K562 (cell line): ENCODE measurements at regions not wholly inside any gene's neighbourhood (a gene's known extent, or its start where the extent isn't known, plus 50 kb on each side); places are given as distances from the start of the nearest gene placed in this dataset.

Source experiments
- LEF1 ChIP-seq: fragments of 450-650 bp; IDR thresholded peaks from 2 replicates; pipeline ENCODE4 v1.6.1; 2016; ENCODE audit warnings: mild to moderate bottlenecking
- ZBTB40 ChIP-seq, 2 experiments: fragments of 450-650 bp in 1 of 2; sonication (generic) in 1 of 2; formaldehyde crosslinking in 1 of 2; IDR thresholded peaks; 2 replicates each; pipeline versions ENCODE4 v1.7.1 to v1.9.0; 2016 to 2022; ENCODE audit warnings: inconsistent platforms in 1 of 2, mild to moderate bottlenecking in 1 of 2, missing genetic modification reagents in 1 of 2

- TF ChIP-seq LEF1 = no peak
- no peak for TF ChIP-seq ZBTB40 (IDR thresholded peaks at IDR 0.05)
- no peak for TF ChIP-seq ZBTB40 (CRISPR knock-in tag; IDR thresholded peaks at IDR 0.05)
These were observed 142.5 kb downstream of the SALL1 start (continued) for GRCh38 chr16:51008607-51009006.
